T-helper 1 cell treated with Interleukin-12 subunit alpha and Interleukin-12 subunit beta and Interleukin-4 antibody, amounts not matched to agents 30 ng/mL and 1 ng/mL, for 36 hours (primary cell): ENCODE measurements at regions not wholly inside any gene's neighbourhood (a gene's known extent, or its start where the extent isn't known, plus 50 kb on each side); places are given as distances from the start of the nearest gene placed in this dataset.

Source experiments
- intact Hi-C: fragments of 100-400 bp; cut with micrococcal nuclease; formaldehyde crosslinking; loops from one replicate; pipeline ENCODE4 v1.15.1; 2024

DNA sequence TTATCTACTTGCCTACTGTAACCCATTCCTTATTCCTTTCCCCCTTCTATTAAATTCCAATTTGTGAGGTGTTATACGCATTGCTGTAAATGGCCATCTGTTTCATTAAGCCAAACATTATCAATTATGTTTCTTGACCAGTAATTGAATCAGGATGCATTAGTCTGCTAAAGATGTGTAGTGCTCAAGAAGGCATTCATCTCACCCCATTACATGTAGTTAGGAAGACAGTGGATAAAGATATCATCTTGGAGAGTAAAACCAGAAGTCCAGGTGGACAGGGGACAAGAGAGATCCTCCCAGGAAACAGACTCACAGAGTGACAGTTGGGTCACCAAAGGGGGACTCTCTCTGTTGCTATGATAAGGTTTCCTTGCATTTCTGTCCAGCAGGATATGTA lies 73.3 kb upstream of the FAM98A start:
- intact Hi-C loops, result no loop called here

DNA sequence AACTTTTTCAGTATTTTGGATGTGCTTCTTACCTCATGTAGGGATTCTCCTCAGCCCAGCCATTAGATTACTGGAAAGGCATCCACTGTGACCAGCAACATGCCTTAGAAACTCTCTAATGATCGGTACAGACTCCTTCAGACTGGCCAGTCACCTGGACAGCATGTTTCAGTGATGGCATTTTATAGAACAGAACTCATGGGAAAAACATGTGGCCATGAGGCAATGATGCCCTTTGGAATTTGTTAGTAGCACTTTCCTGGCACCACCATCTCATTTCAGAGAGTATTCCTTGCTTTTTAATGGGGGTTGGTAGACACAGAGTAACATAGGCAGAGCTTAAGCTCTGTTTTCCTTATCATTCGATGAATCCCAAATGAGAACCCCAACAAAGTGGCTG lies 72.1 kb upstream of the FAM98A start:
- intact Hi-C loops, result no loop called here

DNA sequence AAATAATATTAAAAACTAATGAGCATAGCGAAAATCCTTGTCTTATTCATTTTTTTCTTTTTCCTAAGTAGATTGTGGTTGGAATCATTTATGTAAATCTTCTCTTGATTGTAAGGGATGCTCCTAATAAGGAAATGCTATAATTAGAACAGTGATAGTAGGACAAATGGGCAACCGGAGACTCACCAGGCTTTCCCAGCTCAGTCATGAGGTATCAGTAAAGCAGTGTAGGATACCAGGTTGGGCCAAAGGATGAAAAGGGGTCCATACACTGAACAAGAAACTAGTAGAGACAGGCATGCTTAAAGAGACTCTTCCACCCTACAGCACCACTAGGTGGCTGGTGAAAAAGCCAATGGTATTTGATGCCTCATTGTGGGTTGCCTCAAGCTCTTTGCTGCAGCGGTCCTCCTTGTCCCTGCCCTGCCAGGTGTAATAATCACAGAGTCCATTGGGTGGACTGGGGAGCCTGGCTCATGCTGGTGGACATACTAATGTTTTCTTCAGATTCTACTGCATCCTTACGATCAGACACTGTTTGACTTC lies 71.4 kb upstream of the FAM98A start:
- intact Hi-C loops, result no loop called here

DNA sequence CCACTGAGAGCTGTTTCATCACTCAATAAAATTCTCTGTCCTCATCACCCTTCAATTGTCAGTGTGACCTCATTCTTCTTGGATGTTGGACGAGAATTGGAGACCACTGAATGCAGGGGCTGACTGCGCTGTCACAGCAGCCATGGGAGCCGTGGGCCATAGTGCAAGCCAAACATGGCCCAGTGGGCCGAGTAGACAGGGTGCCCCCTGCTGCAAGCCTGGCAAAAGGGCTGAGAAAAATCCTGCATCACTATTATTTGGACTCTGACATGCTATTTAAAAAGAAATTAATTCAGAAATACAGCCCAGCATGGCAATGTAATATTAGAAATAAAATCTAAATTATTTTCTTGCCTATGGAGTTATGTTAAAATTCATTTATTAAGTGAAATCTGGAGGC lies 67.8 kb upstream of the FAM98A start:
- intact Hi-C loops, result no loop called here

DNA sequence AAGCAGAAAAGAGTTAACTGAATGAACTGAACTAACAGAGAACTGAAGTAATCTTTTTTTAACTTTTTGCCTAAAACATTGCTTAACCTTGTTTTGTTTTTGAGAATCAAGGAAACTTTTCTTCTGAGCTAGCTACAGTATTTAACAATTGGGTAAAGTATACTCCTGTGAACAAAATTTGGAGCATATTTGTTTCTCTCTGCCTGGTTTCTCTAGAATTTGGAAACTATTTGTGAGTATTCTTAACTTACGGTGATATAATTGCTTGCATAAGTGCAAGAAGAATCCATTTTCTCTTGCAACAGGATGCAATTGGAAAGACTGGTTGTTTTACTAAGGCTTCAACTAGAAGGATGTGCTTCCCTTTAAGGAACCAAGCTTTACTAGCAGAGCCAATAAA lies 65.9 kb upstream of the FAM98A start:
- intact Hi-C loops, result no loop called here

DNA sequence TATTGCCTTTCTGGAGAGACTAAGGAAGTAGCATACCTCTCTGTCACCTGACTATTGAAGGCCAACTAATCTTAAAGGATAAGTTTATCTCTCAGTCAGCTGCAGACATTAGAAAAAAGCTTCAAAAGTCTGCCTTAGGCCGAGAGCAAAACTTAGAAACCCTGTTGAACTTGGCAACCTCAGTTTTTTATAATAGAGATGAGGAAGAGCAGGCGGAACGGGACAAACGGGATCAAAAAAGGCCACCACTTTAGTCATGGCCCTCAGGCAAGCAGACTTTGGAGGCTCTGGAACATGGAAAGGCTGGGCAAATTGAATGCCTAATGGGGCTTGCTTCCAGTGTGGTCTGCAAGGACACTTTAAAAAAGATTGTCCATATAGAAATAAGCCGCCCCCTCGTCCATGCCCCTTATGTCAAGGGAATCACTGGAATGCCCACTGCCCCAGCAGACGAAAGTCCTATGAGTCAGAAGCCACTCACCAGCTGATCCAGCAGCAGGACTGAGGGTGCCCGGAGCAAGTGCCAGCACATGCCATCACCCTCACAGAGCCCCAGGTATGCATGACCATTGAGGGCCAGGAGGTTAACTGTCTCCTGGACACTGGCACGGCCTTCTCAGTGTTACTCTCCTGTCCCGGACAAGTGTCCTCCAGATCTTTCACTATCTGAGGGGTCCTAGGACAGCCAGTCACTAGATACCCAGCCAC lies 61.5 kb upstream of the FAM98A start:
- intact Hi-C loops, result no loop called here

DNA sequence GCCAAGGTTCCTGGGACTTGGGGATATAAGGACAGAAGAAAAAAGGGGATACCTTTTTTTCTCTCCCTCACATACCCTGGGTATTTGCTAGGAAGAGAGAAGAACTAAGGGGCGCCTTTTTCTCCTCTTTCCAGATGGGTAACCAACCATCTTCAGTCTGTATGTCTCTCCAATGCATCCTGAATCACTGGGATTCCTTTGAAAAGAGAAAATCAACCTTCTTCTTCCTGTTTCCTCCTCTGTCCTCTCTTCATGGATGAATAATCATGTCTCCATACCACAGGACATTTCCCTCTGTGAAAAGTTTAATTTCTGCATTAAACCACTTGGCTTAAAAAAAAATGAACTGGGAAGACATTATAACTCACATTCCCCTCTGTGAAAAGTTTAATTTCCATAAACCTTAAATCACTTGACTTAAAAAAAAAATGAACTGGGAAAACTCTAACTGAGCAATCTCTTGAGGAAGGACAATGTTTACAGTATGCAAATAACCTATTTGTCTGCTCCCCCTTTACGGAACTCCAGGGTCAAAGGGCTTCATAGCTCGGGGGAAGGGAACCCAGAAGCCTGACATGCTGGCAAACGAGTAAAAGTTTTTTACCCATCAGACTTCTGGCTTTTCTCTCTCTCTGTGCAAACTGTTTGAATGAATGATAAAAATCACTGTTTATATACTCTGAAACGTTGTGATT lies 56.7 kb upstream of the FAM98A start:
- intact Hi-C loops, result no loop called here

DNA sequence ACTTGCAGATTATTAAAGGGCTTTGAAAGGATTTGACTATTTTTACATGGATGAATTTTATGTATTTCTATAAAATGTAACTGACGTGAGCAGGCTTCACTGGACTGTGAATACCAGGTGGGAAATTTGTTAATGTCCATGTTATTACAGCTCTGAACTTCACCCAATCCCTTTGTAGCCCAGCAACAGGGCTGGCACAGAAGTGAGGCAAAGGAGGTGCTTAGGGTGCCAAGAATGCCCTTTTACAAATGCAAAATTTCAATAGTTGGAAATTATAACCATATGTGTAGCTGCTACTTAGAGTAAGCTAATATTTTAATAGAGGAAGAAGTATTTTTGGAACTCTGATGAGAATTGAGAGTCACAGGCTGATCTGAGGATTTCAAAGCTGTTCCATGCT lies 53.7 kb upstream of the FAM98A start:
- intact Hi-C loops, result no loop called here

DNA sequence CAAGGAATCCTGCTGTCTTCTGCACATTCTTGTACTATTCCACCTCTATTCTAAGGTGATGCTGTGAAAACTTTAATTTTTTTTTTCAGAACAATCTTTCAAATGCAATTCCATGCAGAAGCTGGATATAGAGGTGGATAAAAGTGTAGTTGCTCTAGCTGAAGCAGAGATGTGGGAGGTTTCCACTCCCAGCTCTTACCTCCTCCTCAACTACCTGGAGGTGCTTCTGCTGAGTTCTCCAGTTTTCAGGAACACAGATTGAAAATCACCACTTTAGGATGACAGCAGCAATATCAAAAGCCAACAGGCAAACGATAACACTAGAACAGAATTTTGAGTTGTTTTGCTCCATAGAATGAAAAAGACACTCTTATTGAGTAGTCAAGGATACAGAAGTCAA lies 51.1 kb upstream of the FAM98A start:
- intact Hi-C loops, result no loop called here
